GM18511 (cell line): ENCODE measurements at regions not wholly inside any gene's neighbourhood (a gene's known extent, or its start where the extent isn't known, plus 50 kb on each side); places are given as distances from the start of the nearest gene placed in this dataset.
"Not testable (repeated sequence)": the region's sequence is repeated elsewhere in the genome, so short reads cannot be mapped to it uniquely, and the experiment has no call there.

Source experiments
- ATAC-seq: cut with Tn5 transposase; IDR thresholded peaks from one replicate; pipeline ENCODE4 v1.9.1; 2021; ENCODE audit warnings: mild to moderate bottlenecking, moderate library complexity; ENCODE audit not compliant: unreplicated experiment

- ATAC-seq, result peak; percentile 99
Observed at GRCh38 chr6:97669191-97670031, 386.4 kb upstream of the MMS22L start.

DNA sequence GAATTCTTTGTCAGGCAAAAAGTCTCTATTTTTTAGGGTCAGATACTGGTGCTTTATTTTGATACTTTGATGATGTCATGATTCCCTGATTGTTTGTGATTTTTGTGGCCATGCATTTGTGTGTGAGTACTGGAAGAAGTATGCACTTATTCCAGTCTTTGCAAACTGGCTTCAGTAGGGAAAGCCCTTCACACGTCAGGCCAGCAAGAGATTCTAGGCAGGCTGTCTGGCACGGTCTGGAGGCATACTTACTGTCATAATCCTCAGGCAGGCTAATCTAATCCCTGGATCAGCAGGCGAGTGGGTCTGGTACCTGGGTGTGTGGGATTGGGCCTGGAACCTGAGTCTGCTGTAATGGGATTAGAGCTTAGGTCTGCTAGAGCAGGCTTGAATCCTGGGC, 391.8 kb upstream of the MMS22L start:
- ATAC-seq, result no peak

GRCh38 chr6:97677626-97678025, 394.6 kb upstream of the MMS22L start:
- ATAC-seq, result no peak

GRCh38 chr6:97687916-97688315, 404.9 kb upstream of the MMS22L start:
- no peak for ATAC-seq

DNA sequence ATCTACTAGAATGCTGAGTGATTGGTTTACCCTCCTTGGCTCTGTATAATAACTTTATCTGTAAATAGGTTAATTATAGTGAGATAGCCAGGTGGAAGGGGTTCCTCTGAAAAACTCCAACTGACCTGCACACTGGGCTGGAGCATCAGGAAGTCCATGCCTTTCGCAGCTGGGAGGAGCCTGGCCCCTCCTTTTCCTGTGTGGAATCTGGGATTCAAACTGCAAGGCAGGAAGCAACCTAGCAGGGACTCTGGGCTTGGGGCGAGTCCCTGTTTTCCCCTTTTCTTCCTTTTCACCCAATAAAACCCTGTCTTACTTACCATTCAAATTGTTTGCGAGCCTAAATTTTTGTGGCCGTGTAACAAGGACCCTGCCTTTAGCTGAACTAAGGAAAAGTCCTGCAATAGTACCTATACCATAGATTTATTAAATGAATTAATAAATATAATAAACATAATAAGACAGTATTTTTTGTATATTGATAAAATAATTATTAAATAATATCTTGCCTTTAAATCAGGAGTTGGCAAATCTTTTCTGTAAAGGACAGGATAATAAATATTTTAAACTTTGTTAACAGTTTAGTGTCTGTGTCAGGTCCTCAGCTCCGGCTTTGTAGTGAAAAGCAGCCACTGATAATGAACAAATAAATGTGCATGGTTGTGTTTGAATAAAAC, 406.2 kb upstream of the MMS22L start:
- no peak for ATAC-seq

DNA sequence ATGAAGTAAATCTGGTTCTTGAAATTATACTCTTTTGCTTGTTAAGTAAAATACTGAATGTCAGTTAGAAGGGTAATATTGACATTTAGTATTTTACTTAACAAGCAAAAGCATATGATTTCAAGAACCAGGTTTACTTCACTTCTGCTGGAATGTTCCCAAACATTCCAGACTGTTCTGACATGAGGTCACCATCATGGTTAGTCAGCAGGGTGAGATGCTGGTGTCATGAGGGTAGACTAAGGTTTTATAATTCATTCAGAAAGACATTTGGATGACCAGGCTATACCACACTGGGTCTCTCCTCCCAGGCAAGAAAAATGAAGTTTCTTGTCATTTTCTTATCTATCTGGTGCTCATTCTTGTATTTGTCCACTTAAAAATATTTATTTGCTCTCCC, 414.4 kb upstream of the MMS22L start:
- no peak for ATAC-seq

DNA sequence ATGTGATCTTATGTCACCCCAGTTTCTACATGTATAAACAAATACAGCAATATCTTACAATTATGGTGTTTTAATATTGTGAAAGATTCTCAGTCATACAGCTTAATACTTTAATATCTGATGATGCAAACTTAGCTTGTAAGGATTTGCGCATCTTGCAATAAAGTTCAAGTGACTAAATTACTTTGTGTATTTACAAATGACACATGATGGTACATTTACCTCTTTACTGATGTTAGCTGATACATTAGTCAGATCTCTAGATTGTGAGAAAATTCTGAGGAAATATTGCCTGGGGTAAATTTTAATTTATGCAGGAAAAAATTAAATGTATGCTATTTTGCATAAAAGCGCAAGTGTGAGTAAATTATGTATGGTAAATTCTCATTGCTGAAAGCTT, 418.8 kb upstream of the MMS22L start:
- no peak for ATAC-seq

GRCh38 chr6:97702248-97702647, 419.2 kb upstream of the MMS22L start:
- no peak for ATAC-seq

- no peak for ATAC-seq
Observed at GRCh38 chr6:97703661-97704060, 420.6 kb upstream of the MMS22L start.

GRCh38 chr6:97705568-97705967, 422.6 kb upstream of the MMS22L start:
- no peak for ATAC-seq

DNA sequence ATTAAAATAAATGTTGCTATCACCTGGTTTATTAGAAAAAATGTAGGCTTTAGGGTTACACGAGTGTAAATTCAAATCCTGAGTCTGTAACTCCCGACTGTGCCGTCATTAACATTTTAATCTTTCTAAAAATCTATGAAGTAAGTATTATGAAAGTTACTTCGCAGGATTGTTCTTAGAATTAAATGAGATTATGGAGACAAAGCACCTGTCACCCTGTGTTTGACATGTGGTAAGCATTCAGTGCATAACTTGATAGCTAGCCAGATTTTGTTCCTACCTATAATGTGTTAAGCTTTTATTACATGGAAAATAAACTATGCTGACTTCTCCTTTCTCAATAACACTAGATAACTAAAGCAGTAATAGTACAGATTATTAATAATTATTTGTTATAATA, 429.7 kb upstream of the MMS22L start:
- no peak for ATAC-seq

DNA sequence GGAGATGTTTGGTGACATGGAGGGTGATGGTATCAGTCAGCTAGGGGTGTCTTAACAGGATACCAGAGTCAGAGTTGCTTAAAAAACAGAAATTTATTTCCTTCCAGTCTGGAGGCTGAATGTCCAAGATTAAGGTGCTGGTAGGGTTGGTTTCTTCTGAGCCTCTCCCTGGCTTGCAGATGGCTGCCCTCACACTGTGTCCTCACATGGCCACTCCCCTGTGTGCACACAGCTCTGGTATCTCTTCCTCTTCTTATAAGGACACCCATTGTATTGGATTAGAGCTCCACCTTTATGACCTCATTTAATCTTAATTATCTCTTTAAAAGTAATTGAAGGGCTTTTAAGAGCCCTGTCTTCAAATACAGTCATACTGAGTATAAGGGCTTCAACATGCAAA, 431.8 kb upstream of the MMS22L start:
- no peak for ATAC-seq

GRCh38 chr6:97717086-97717485, 434.1 kb upstream of the MMS22L start:
- ATAC-seq, result no peak

DNA sequence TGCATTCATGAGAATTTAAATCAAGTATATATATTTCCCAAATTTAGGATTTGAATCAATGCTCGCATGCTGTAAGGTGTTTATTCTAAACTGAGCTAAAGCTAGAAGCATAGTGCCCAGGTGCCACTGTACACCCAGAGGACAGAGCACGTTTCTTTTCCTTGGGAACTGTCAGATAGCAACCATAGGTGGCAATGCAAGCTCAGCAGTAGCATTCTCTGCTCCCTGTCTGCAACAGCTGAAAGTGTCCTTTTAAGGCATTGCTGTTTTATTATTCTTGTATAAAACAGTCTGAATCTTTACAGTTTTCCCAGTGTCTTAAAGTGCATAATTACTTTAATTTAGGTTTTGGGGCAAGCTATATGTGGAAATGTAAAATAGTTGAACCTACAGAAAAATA, 443.4 kb upstream of the MMS22L start:
- no peak for ATAC-seq

DNA sequence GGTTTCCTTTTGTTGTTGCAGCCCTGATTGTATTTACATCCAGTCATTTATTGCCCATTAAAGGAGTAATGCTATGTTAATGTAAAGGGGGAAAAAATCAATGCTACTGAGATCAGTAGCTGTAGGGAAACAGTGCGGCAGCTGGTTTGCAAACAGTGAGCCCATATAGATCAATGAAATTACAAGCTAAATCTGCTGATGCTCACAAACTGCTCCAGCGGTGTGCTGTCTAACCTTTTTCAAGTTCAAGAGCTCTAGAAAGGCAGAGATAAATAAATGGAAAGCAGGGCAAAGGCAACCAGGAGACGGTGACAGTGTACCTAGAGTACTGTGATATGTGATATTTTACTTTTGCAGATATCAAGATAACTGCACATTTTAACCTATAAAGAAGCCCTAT, 449.0 kb upstream of the MMS22L start:
- ATAC-seq, result no peak

DNA sequence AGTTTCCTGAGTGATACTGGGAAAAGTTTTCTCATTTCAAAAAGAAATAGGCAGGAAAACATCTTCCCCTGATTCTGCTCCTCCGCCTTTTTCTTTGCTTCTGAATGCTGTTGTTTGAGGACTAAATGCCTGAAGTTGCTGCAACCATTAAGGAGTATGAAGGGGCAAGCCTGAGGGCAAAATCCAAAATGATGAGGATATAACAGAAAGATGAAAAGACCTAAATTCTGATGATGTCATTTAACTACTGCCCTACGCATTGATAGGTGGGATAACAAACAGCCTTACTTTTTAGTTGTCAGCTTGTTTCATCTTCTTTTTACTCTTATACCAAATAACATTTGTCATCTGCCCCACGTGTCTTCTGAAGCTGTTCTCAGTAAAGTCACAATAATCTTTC, 474.6 kb upstream of the MMS22L start:
- no peak for ATAC-seq

DNA sequence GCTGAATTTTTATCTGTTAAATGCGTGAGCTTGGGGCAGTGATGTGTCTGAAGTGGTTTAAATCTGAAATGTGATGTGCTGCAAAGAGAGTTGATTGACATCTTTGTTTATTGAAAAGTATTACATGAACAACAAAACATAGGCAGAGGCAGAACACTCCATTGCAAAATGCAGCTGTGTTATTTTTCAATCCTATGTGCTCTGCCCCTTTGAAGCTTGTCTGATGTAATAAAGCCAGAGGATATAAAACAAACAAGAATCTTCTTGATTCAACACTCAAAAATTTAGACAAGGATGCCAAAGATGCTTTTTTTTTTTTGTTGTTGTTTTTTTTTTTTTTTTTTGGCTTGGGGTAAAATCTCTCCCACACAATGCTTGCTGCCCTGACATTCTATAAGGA, 482.4 kb upstream of the MMS22L start:
- ATAC-seq, result no peak

GRCh38 chr6:97771372-97771771, 488.4 kb upstream of the MMS22L start:
- ATAC-seq, result no peak

GRCh38 chr6:97775012-97775411, 492.0 kb upstream of the MMS22L start:
- ATAC-seq, result no peak

GRCh38 chr6:97778290-97779038, 495.4 kb upstream of the MMS22L start:
- ATAC-seq, result no peak

GRCh38 chr6:97779039-97779766, 496.2 kb upstream of the MMS22L start:
- ATAC-seq, result not testable (repeated sequence)
